Panc1 (cell line): ENCODE measurements at regions not wholly inside any gene's neighbourhood (a gene's known extent, or its start where the extent isn't known, plus 50 kb on each side); places are given as distances from the start of the nearest gene placed in this dataset.

ENCODE experiments used
- POLR2AphosphoS5 ChIP-seq: IDR thresholded peaks from 2 replicates; pipeline ENCODE4 v1.6.1; 2012; ENCODE audit warnings: mild to moderate bottlenecking, low read depth, low read length, moderate library complexity
- SIN3A ChIP-seq: IDR thresholded peaks from 2 replicates; pipeline ENCODE4 v1.6.1; 2012; ENCODE audit warnings: low read depth, mild to moderate bottlenecking, low read length, moderate library complexity, borderline replicate concordance; ENCODE audit not compliant: insufficient read depth
- TF ChIP-seq, protein P1 (sequence below): fragments of 450-650 bp; IDR thresholded peaks from 2 replicates; pipeline ENCODE4 v1.5.1; 2017; ENCODE audit warnings: mild to moderate bottlenecking
- TF ChIP-seq, protein P2 (sequence below), 2 experiments: IDR thresholded peaks; 2 replicates each; pipeline ENCODE4 v1.6.1; 2011 to 2012; ENCODE audit warnings: low read depth in 2 of 2, control low read depth in 1 of 2, low read length in 1 of 2, mild to moderate bottlenecking in 1 of 2, moderate library complexity in 1 of 2; ENCODE audit not compliant: insufficient read depth in 1 of 2

DNA sequence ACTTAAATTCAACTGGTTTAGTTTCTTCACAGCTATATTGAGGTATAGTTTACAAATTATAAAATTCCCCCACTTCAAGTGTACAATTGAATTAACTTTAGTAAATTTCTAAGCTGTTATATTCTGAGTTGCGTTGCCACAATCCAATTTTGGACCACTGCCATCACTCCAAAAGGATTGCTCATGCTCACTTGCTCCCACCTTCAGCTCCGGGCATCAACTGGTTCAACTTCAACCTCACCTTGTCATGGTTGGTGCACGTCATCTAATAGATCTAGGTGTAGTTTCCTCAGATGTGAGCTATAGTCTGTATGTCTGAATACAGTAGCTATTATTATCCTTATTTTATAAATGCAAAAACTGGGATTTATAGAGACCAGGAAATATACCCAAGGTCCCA is 942.5 kb upstream of the WWC1 start:
- TF ChIP-seq, protein P1, sequence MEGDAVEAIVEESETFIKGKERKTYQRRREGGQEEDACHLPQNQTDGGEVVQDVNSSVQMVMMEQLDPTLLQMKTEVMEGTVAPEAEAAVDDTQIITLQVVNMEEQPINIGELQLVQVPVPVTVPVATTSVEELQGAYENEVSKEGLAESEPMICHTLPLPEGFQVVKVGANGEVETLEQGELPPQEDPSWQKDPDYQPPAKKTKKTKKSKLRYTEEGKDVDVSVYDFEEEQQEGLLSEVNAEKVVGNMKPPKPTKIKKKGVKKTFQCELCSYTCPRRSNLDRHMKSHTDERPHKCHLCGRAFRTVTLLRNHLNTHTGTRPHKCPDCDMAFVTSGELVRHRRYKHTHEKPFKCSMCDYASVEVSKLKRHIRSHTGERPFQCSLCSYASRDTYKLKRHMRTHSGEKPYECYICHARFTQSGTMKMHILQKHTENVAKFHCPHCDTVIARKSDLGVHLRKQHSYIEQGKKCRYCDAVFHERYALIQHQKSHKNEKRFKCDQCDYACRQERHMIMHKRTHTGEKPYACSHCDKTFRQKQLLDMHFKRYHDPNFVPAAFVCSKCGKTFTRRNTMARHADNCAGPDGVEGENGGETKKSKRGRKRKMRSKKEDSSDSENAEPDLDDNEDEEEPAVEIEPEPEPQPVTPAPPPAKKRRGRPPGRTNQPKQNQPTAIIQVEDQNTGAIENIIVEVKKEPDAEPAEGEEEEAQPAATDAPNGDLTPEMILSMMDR = no peak
- TF ChIP-seq POLR2AphosphoS5 = no peak
- TF ChIP-seq, protein P2, sequence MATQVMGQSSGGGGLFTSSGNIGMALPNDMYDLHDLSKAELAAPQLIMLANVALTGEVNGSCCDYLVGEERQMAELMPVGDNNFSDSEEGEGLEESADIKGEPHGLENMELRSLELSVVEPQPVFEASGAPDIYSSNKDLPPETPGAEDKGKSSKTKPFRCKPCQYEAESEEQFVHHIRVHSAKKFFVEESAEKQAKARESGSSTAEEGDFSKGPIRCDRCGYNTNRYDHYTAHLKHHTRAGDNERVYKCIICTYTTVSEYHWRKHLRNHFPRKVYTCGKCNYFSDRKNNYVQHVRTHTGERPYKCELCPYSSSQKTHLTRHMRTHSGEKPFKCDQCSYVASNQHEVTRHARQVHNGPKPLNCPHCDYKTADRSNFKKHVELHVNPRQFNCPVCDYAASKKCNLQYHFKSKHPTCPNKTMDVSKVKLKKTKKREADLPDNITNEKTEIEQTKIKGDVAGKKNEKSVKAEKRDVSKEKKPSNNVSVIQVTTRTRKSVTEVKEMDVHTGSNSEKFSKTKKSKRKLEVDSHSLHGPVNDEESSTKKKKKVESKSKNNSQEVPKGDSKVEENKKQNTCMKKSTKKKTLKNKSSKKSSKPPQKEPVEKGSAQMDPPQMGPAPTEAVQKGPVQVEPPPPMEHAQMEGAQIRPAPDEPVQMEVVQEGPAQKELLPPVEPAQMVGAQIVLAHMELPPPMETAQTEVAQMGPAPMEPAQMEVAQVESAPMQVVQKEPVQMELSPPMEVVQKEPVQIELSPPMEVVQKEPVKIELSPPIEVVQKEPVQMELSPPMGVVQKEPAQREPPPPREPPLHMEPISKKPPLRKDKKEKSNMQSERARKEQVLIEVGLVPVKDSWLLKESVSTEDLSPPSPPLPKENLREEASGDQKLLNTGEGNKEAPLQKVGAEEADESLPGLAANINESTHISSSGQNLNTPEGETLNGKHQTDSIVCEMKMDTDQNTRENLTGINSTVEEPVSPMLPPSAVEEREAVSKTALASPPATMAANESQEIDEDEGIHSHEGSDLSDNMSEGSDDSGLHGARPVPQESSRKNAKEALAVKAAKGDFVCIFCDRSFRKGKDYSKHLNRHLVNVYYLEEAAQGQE (IDR thresholded peaks at IDR 0.05; ENCODE audit: insufficient read depth in 1 of 2, low read depth in 2 of 2, low read length in 1 of 2) = no peak
- TF ChIP-seq SIN3A = no peak
